Breast epithelium (tissue), 4 donors: ENCODE measurements at regions not wholly inside any gene's neighbourhood (a gene's known extent, or its start where the extent isn't known, plus 50 kb on each side); places are given as distances from the start of the nearest gene placed in this dataset.

Experiments used
- DNase-seq, 2 donors: peaks; one replicate each; pipeline ENCODE4 v3.0.0-alpha.2; 2019; ENCODE audit warnings: low spot score in 2 of 2
- H3K27ac ChIP-seq, 2 donors: fragments of 200-600 bp; sonication (generic) in 1 of 2; one replicate each; pipeline ENCODE4 v1.5.1; 2016 to 2019; ENCODE audit warnings: mild to moderate bottlenecking in 1 of 2
- H3K27me3 ChIP-seq, 2 donors: fragments of 200-600 bp; sonication (generic) in 1 of 2; one replicate each; pipeline versions ENCODE4 v1.5.1 to v1.6.0; 2017 to 2019; ENCODE audit warnings: control low read depth in 1 of 2, mild to moderate bottlenecking in 1 of 2
- H3K36me3 ChIP-seq: fragments of 200-600 bp; one replicate; pipeline ENCODE4 v1.5.1; 2019
- H3K4me1 ChIP-seq, 2 donors: fragments of 200-600 bp; sonication (generic); one replicate each; pipeline ENCODE4 v1.5.1; 2016 to 2019; ENCODE audit warnings: control low read depth in 1 of 2
- H3K4me3 ChIP-seq, 3 donors: fragments of 200-600 bp; sonication (generic); 1 replicate in 2 of 3; 2 replicates in 1 of 3; pipeline ENCODE4 v1.5.1; 2016 to 2019; ENCODE audit warnings: mild to moderate bottlenecking in 3 of 3, moderate library complexity in 2 of 3
- H3K9me3 ChIP-seq, 2 donors: fragments of 200-600 bp; sonication (generic) in 1 of 2; one replicate each; pipeline ENCODE4 v1.5.1; 2016 to 2019; ENCODE audit warnings: control low read depth in 1 of 2
- POLR2A ChIP-seq: fragments of 450-650 bp; IDR thresholded peaks from one replicate; pipeline ENCODE4 v1.6.1; 2016; ENCODE audit warnings: antibody characterized with exemption, mild to moderate bottlenecking, moderate library complexity
- POLR2AphosphoS5 ChIP-seq, 3 donors: sonication (generic); formaldehyde crosslinking; IDR thresholded peaks; one replicate each; pipeline ENCODE4 v1.6.1; 2017; ENCODE audit warnings: antibody characterized with exemption in 3 of 3
- intact Hi-C: fragments of 100-400 bp; cut with DNase I; formaldehyde crosslinking; loops from one replicate; pipeline ENCODE4 v1.15.1; 2023; ENCODE audit warnings: low total_unique reads
- TF ChIP-seq, protein P1 (sequence below), 3 donors: fragments of 450-650 bp; IDR thresholded peaks; one replicate each; pipeline ENCODE4 v1.5.1; 2016 to 2017; ENCODE audit warnings: antibody characterized with exemption in 3 of 3, mild to moderate bottlenecking in 3 of 3, moderate library complexity in 3 of 3

DNA sequence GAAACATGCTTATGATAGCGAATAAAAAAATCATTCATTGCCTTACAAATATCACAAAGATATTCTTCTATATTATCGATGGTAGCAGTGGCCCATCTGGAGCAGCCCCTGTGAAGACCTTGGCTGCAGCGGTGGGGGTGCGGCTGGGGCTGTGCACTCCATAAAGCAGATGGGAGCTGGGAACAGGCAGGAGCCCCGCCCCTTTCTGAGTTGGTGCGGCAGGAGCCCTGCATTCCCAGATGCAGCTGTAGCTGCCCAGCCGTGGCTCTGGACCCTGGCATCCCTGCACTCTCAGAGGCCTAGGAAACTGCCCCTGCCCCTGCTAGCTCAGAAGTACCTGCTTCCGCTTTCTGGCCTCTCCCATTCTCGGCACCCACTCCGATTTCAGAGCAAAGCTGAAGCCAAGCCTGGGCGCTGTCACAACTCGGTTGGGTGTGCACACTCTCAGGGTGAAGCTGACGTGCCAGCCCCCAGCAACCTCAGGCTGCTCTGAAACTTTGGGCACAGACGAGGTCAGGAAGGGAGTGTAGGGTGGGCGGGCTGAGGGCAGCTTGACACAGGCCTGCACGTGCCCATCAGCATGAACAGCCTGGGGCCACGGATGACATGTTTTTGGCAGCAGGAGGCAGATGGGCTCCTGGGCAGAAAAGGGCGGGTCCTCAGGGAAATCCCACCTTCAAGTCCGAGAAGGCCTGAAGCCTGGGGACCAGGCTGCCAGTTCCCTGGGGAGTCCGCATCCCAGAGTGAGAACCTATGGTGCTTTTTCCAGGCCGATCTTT, 1440.8 kb upstream of the ACO1 start:
- H3K27me3 ChIP-seq: no peaks in the 10 kb centered on the region
- intact Hi-C loops: no loop called here
- TF ChIP-seq, protein P1, sequence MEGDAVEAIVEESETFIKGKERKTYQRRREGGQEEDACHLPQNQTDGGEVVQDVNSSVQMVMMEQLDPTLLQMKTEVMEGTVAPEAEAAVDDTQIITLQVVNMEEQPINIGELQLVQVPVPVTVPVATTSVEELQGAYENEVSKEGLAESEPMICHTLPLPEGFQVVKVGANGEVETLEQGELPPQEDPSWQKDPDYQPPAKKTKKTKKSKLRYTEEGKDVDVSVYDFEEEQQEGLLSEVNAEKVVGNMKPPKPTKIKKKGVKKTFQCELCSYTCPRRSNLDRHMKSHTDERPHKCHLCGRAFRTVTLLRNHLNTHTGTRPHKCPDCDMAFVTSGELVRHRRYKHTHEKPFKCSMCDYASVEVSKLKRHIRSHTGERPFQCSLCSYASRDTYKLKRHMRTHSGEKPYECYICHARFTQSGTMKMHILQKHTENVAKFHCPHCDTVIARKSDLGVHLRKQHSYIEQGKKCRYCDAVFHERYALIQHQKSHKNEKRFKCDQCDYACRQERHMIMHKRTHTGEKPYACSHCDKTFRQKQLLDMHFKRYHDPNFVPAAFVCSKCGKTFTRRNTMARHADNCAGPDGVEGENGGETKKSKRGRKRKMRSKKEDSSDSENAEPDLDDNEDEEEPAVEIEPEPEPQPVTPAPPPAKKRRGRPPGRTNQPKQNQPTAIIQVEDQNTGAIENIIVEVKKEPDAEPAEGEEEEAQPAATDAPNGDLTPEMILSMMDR (IDR thresholded peaks at IDR 0.05): no peak
- TF ChIP-seq POLR2AphosphoS5 (IDR thresholded peaks at IDR 0.05) (no peak), POLR2A (no peak)
- peaks cover 6% of the 10 kb centered on the region for H3K36me3 ChIP-seq
- peak in 1 of 2 donors; percentile 36 for DNase-seq
- H3K9me3 ChIP-seq: peaks cover 0 to 7% of the 10 kb centered on the region in 2 donors
- no peak overlapping the region for H3K4me3 ChIP-seq
- H3K27ac ChIP-seq: no peak overlapping the region
- no peaks in the 10 kb centered on the region for H3K4me1 ChIP-seq

GRCh38 chr9:30944225-30944569, 1440.2 kb upstream of the ACO1 start:
- peaks cover 6% of the 10 kb centered on the region for H3K36me3 ChIP-seq
- no peak for TF ChIP-seq POLR2AphosphoS5 (IDR thresholded peaks at IDR 0.05)
- TF ChIP-seq, protein P1 (IDR thresholded peaks at IDR 0.05): no peak
- no peak for TF ChIP-seq POLR2A
- peaks cover 0 to 7% of the 10 kb centered on the region in 2 donors for H3K9me3 ChIP-seq
- intact Hi-C loops: no loop called here
- DNase-seq: no peak
- no peak overlapping the region for H3K4me3 ChIP-seq
- H3K27me3 ChIP-seq: no peaks in the 10 kb centered on the region
- H3K4me1 ChIP-seq: no peaks in the 10 kb centered on the region
- H3K27ac ChIP-seq: no peak overlapping the region

DNA sequence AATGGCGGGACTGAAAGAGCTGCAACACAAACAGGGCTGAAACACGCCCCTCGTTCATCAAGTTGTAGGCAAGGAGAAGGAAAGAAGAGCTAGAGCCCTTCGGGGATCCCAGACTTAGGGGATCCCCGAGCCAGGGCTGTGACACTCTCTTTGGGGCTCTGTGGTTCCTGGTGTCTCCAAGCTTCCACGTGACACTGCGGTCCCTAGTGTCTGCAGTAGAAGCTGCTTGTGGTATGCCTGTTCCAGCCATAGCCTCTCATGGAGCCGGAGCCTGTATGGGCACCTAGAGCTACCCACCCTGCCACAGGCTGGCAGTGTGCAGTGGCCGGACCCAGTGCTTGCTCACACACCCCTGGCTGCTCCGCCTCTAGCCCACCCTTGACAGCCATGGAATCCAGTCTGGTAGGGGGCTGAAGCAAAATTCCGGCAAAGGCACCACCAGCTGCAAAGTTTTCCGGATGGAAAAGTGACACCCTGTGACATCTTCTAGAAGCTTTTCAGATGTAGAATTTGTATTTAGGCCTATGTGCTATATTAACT, 1439.6 kb upstream of the ACO1 start:
- Histone ChIP-seq H3K36me3 (peaks cover 6% of the 10 kb centered on the region), H3K4me1 (no peaks in the 10 kb centered on the region), H3K27me3 (no peaks in the 10 kb centered on the region), H3K4me3 (no peak overlapping the region), H3K9me3 (peaks cover 0 to 7% of the 10 kb centered on the region in 2 donors), H3K27ac (no peak overlapping the region)
- TF ChIP-seq POLR2AphosphoS5 (IDR thresholded peaks at IDR 0.05) (no peak), POLR2A (no peak)
- TF ChIP-seq, protein P1 (IDR thresholded peaks at IDR 0.05): no peak
- DNase-seq: peak in 1 of 2 donors; percentile 22
- intact Hi-C loops: no loop called here

DNA sequence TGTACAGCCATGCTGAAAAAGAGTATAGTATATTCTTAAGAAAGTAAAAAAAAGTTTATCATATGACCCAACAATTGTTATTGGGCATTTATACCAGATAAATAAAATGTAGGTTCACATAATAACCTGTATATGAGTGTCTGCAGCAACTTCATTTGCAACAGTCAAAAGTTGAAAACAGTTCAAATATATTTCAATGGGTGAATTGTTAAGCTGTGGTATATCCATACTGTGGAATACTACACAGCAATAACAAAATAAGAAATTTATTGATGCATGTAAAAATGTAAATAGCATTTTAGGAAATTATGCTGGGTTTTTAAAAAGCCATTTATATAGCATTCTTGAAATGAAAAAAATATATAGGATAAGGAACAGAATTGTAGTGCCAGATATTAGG, 1420.1 kb upstream of the ACO1 start:
- Histone ChIP-seq H3K36me3 (no peaks in the 10 kb centered on the region), H3K4me3 (no peak overlapping the region), H3K27ac (no peak overlapping the region), H3K27me3 (no peaks in the 10 kb centered on the region), H3K9me3 (no peaks in the 10 kb centered on the region), H3K4me1 (no peaks in the 10 kb centered on the region)
- intact Hi-C loops: no loop called here
- no peak for DNase-seq
- TF ChIP-seq POLR2AphosphoS5 (IDR thresholded peaks at IDR 0.05): no peak
- TF ChIP-seq POLR2A: no peak
- TF ChIP-seq, protein P1 (IDR thresholded peaks at IDR 0.05): no peak

DNA sequence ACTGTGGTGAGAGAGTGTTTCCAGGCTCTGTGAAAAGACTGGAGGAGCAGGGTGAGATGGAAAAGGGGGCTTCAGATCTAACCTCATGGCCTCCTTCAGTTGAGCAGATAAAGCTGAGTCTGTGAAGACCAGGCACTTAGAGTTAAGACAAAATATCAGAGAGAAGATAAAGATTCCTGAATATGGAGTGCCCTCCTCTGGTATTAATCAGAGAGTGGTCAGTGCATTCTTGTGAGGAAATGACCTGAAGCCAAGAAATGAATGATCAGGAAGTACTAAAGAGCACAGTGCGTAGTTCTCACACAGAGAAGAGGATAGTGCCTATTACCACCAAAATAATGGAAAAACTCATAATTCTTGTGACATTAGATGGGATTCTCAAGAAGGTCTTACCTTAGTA, 1417.0 kb upstream of the ACO1 start:
- no peak for TF ChIP-seq POLR2A
- TF ChIP-seq, protein P1 (IDR thresholded peaks at IDR 0.05): no peak
- Histone ChIP-seq H3K9me3 (no peaks in the 10 kb centered on the region), H3K27ac (no peak overlapping the region), H3K36me3 (no peaks in the 10 kb centered on the region), H3K27me3 (no peaks in the 10 kb centered on the region), H3K4me3 (no peak overlapping the region), H3K4me1 (no peaks in the 10 kb centered on the region)
- no peak for DNase-seq
- intact Hi-C loops: no loop called here
